Myocyte (in vitro differentiated cells): ENCODE measurements at regions not wholly inside any gene's neighbourhood (a gene's known extent, or its start where the extent isn't known, plus 50 kb on each side); places are given as distances from the start of the nearest gene placed in this dataset.
"Not testable (repeated sequence)": the region's sequence is repeated elsewhere in the genome, so short reads cannot be mapped to it uniquely, and the experiment has no call there.

ENCODE experiments used
- DNase-seq: peaks from one replicate; pipeline ENCODE4 v3.0.0-alpha.2; 2012; ENCODE audit warnings: low read depth

GRCh38 chr2:66632882-66633281 lies 198.0 kb downstream of the MEIS1 start:
- DNase-seq = not testable (repeated sequence)

GRCh38 chr2:66633631-66634030 lies 198.7 kb downstream of the MEIS1 start:
- DNase-seq = no peak

GRCh38 chr2:66634784-66635183 lies 199.9 kb downstream of the MEIS1 start:
- no peak for DNase-seq

GRCh38 chr2:66641685-66642084 lies 206.8 kb downstream of the MEIS1 start:
- DNase-seq = no peak

- DNase-seq = not testable (repeated sequence)
Measured at GRCh38 chr2:66648081-66648480, 213.2 kb downstream of the MEIS1 start.

GRCh38 chr2:66649006-66649405 lies 214.1 kb downstream of the MEIS1 start:
- DNase-seq = no peak

GRCh38 chr2:66651295-66651694 lies 216.4 kb downstream of the MEIS1 start:
- no peak for DNase-seq

GRCh38 chr2:66660804-66661203 lies 225.9 kb downstream of the MEIS1 start:
- DNase-seq = no peak

- DNase-seq = no peak
Measured at GRCh38 chr2:66661253-66662173, 226.6 kb downstream of the MEIS1 start.

GRCh38 chr2:66665124-66665984 lies 230.4 kb downstream of the MEIS1 start:
- DNase-seq = no peak

GRCh38 chr2:66667301-66667700 lies 232.4 kb downstream of the MEIS1 start:
- DNase-seq = no peak

GRCh38 chr2:66673286-66673685 lies 238.4 kb downstream of the MEIS1 start:
- no peak for DNase-seq

- DNase-seq = no peak
Measured at GRCh38 chr2:66674087-66674486, 239.2 kb downstream of the MEIS1 start.

GRCh38 chr2:66675591-66675990 lies 240.7 kb downstream of the MEIS1 start:
- no peak for DNase-seq

GRCh38 chr2:66679442-66679841 lies 244.5 kb downstream of the MEIS1 start:
- DNase-seq = no peak

GRCh38 chr2:66682476-66682875 lies 247.6 kb downstream of the MEIS1 start:
- no peak for DNase-seq

- no peak for DNase-seq
Measured at GRCh38 chr2:66683064-66683463, 248.1 kb downstream of the MEIS1 start.

GRCh38 chr2:66683599-66683998 lies 248.7 kb downstream of the MEIS1 start:
- DNase-seq = no peak

- no peak for DNase-seq
Measured at GRCh38 chr2:66684289-66684688, 249.4 kb downstream of the MEIS1 start.

- no peak for DNase-seq
Measured at GRCh38 chr2:66686755-66687154, 251.8 kb downstream of the MEIS1 start.

- DNase-seq = no peak
Measured at GRCh38 chr2:66688951-66689350, 254.0 kb downstream of the MEIS1 start.

- no peak for DNase-seq
Measured at GRCh38 chr2:66689456-66690051, 254.6 kb downstream of the MEIS1 start.
